ENCODE measurements at regions not wholly inside any gene's neighbourhood (a gene's known extent, or its start where the extent isn't known, plus 50 kb on each side); places are given as distances from the start of the nearest gene placed in this dataset.
"Not testable (repeated sequence)": the region's sequence is repeated elsewhere in the genome, so short reads cannot be mapped to it uniquely, and the experiment has no call there.

- TF ChIP-seq CTCF, POLR2A (IDR thresholded peaks at IDR 0.05): not testable (repeated sequence)
Observed at GRCh38 chr2:90021234-90021633, 1329.8 kb downstream of the RPIA start.

Data from esophagus squamous epithelium (tissue), 4 donors.